GM23248 (cell line): ENCODE measurements at regions not wholly inside any gene's neighbourhood (a gene's known extent, or its start where the extent isn't known, plus 50 kb on each side); places are given as distances from the start of the nearest gene placed in this dataset.

Experiments used
- EZH2 ChIP-seq: fragments of 200-600 bp; sonication (generic); IDR thresholded peaks from 2 replicates; pipeline ENCODE4 v1.6.1; 2018; ENCODE audit warnings: antibody characterized with exemption, mild to moderate bottlenecking; ENCODE audit not compliant: insufficient read depth, poor library complexity, severe bottlenecking
- EZH2phosphoT487 ChIP-seq: fragments of 200-600 bp; sonication (generic); IDR thresholded peaks from 2 replicates; pipeline ENCODE4 v1.6.1; 2018; ENCODE audit warnings: antibody characterized with exemption, moderate library complexity, mild to moderate bottlenecking, low read depth; ENCODE audit not compliant: insufficient read depth

GRCh38 chr10:118955951-118956801 is 73.3 kb upstream of the NANOS1 start:
- TF ChIP-seq EZH2 (no peak), EZH2phosphoT487 (no peak)
